ENCODE measurements at regions not wholly inside any gene's neighbourhood (a gene's known extent, or its start where the extent isn't known, plus 50 kb on each side); places are given as distances from the start of the nearest gene placed in this dataset.

- DNase-seq (ENCODE audit: extremely low spot score in 2 of 2), result no peak
- Histone ChIP-seq H3K36me3 (peaks cover 0 to 55% of the 10 kb centered on the region in 2 donors), H3K4me1 (peaks cover 38% of the 10 kb centered on the region), H3K9me3 (no peaks in the 10 kb centered on the region), H3K27me3 (no peaks in the 10 kb centered on the region), H3K4me3 (no peak overlapping the region), H3K27ac (peak overlapping the region; percentile 86)
- no peak for TF ChIP-seq POLR2A (IDR thresholded peaks at IDR 0.05)
- TF ChIP-seq, protein P1, sequence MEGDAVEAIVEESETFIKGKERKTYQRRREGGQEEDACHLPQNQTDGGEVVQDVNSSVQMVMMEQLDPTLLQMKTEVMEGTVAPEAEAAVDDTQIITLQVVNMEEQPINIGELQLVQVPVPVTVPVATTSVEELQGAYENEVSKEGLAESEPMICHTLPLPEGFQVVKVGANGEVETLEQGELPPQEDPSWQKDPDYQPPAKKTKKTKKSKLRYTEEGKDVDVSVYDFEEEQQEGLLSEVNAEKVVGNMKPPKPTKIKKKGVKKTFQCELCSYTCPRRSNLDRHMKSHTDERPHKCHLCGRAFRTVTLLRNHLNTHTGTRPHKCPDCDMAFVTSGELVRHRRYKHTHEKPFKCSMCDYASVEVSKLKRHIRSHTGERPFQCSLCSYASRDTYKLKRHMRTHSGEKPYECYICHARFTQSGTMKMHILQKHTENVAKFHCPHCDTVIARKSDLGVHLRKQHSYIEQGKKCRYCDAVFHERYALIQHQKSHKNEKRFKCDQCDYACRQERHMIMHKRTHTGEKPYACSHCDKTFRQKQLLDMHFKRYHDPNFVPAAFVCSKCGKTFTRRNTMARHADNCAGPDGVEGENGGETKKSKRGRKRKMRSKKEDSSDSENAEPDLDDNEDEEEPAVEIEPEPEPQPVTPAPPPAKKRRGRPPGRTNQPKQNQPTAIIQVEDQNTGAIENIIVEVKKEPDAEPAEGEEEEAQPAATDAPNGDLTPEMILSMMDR (IDR thresholded peaks at IDR 0.05), result no peak
- TF ChIP-seq POLR2AphosphoS5 (IDR thresholded peaks at IDR 0.05; ENCODE audit: insufficient read depth in 1 of 2, low read depth in 1 of 2), result no peak
- intact Hi-C loops (cut with DNase I), result loop anchor here (5.0 kb wide), 1 partner anchor 63 kb away; no protein-coding TSS in a partner anchor
These were observed 349.8 kb downstream of the SEC14L1 start for GRCh38 chr17:77490361-77491183.

GRCh38 chr17:77491921-77492445 lies 351.2 kb downstream of the SEC14L1 start:
- intact Hi-C loops (cut with DNase I), result loop anchor here (5.0 kb wide), 1 partner anchor 65 kb away; no protein-coding TSS in a partner anchor
- peaks cover 0 to 55% of the 10 kb centered on the region in 2 donors for H3K36me3 ChIP-seq
- peaks cover 38% of the 10 kb centered on the region for H3K4me1 ChIP-seq
- H3K27me3 ChIP-seq, result no peaks in the 10 kb centered on the region
- peak overlapping the region; percentile 2 for H3K27ac ChIP-seq
- TF ChIP-seq POLR2AphosphoS5 (IDR thresholded peaks at IDR 0.05; ENCODE audit: insufficient read depth in 1 of 2, low read depth in 1 of 2) (peak in 1 of 2 donors; percentile 32), POLR2A (IDR thresholded peaks at IDR 0.05) (no peak)
- TF ChIP-seq, protein P1 (IDR thresholded peaks at IDR 0.05), result no peak
- DNase-seq (ENCODE audit: extremely low spot score in 2 of 2), result no peak
- H3K9me3 ChIP-seq, result no peaks in the 10 kb centered on the region
- no peak overlapping the region for H3K4me3 ChIP-seq

DNA sequence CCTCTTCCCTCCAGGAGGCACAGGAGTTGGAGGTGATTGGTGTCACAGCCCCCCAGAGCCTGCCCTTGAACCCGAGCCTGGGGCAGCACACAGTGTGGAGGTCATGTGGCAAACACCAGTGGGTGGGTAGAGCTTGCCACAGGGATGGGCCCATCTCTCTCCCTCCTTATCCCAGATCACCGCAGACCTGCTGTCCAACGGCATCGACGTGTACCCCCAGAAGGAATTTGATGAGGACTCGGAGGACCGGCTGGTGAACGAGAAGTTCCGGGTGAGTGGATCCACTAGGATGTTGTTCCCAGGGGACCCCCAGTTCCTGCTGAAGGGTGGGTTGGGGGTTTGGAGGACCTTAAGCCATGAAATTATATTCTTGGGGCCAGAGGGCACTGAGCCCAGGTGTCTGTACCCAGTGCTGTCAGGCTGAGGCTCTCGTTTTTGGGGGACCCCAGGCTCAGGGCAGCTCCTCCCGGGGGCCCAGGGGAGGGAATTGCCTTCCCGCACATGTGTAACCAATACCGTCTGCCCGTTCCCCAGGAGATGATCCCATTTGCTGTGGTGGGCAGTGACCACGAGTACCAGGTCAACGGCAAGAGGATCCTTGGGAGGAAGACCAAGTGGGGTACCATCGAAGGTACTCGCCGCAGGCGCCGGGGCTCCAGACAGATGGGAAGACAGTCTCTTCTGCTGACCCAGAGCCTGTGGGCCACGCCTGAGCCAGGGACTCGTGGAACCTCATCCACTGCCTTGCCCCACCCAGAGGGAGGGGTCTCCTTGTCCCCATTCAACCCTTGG lies 351.9 kb downstream of the SEC14L1 start:
- intact Hi-C loops (cut with DNase I), result loop anchor here (5.0 kb wide), 1 partner anchor 65 kb away; no protein-coding TSS in a partner anchor
- H3K4me3 ChIP-seq, result no peak overlapping the region
- TF ChIP-seq POLR2AphosphoS5 (IDR thresholded peaks at IDR 0.05; ENCODE audit: insufficient read depth in 1 of 2, low read depth in 1 of 2), result no peak
- TF ChIP-seq, protein P1 (IDR thresholded peaks at IDR 0.05), result no peak
- TF ChIP-seq POLR2A (IDR thresholded peaks at IDR 0.05), result no peak
- peaks cover 38% of the 10 kb centered on the region for H3K4me1 ChIP-seq
- no peak for DNase-seq (ENCODE audit: extremely low spot score in 2 of 2)
- no peaks in the 10 kb centered on the region for H3K27me3 ChIP-seq
- no peaks in the 10 kb centered on the region for H3K9me3 ChIP-seq
- peaks cover 0 to 58% of the 10 kb centered on the region in 2 donors for H3K36me3 ChIP-seq
- peak overlapping the region; percentile 2 for H3K27ac ChIP-seq

DNA sequence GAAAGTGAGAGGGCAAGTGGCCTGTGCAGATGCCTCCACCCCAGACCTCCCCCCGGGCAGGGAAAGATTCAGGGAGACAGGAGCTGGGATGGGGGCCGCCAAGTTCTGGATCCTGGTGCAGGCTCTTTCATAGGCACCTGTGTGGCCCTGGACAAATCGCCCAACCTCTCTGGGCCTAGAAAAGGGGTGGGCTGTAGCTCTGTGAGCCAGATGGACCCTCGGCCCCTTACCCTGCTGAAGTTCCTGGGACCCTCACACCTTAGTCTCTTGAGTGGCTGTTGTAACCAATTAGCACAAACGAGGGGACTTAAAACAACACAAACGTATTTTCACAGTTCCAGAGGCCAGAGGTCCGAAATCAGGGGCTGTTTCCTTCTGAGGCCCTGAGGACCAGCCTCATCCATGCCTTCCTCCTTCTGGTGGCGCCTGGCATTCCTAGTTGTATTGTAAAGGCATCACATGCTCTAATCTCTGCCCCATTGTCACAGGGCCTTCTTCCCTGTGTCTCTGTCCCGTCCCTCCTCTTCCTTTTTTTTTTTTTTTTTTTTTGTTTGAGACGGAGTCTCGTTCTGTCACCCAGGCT lies 352.6 kb downstream of the SEC14L1 start:
- DNase-seq (ENCODE audit: extremely low spot score in 2 of 2), result no peak
- H3K36me3 ChIP-seq, result peaks cover 0 to 52% of the 10 kb centered on the region in 2 donors
- TF ChIP-seq, protein P1 (IDR thresholded peaks at IDR 0.05), result no peak
- no peak for TF ChIP-seq POLR2A (IDR thresholded peaks at IDR 0.05)
- no peak for TF ChIP-seq POLR2AphosphoS5 (IDR thresholded peaks at IDR 0.05; ENCODE audit: insufficient read depth in 1 of 2, low read depth in 1 of 2)
- H3K27ac ChIP-seq, result peak overlapping the region; percentile 2
- H3K27me3 ChIP-seq, result no peaks in the 10 kb centered on the region
- intact Hi-C loops (cut with DNase I), result loop anchor here (5.0 kb wide), 1 partner anchor 66 kb away; no protein-coding TSS in a partner anchor
- H3K4me1 ChIP-seq, result peaks cover 38% of the 10 kb centered on the region
- H3K9me3 ChIP-seq, result no peaks in the 10 kb centered on the region
- H3K4me3 ChIP-seq, result no peak overlapping the region

All from vagina (tissue), 2 donors.